SK-N-SH (cell line): ENCODE measurements at regions not wholly inside any gene's neighbourhood (a gene's known extent, or its start where the extent isn't known, plus 50 kb on each side); places are given as distances from the start of the nearest gene placed in this dataset.

Source experiments
- CTCF ChIA-PET: fragments of 300-600, 350-600 bp; formaldehyde crosslinking; extraction: SDS; loops from one replicate; lab custom pipeline; 2021; lab: Yijun Ruan, JAX
- POLR2A ChIA-PET: fragments of 350-600 bp; sonication (Branson Sonifier 250); formaldehyde crosslinking; extraction: SDS; loops from one replicate; lab custom pipeline; 2020; ENCODE audit warnings: antibody characterized with exemption, inconsistent platforms; lab: Yijun Ruan, JAX
- DNase-seq: peaks from one replicate; pipeline ENCODE4 v3.0.0; 2012
- H2AFZ ChIP-seq: fragments of 200-600 bp; sonication (generic); 2 replicates; pipeline ENCODE4 v1.8.1; 2016; ENCODE audit warnings: antibody characterized with exemption, mild to moderate bottlenecking, low read depth
- H3F3A ChIP-seq: fragments of 200-600 bp; sonication (generic); replicated peaks from 2 replicates; pipeline ENCODE3; 2016; ENCODE audit warnings: antibody characterized with exemption, mild to moderate bottlenecking; ENCODE audit not compliant: insufficient read depth
- H3K27ac ChIP-seq, 2 experiments: fragments of 200-500 bp in 1 of 2; fragments of 200-600 bp in 1 of 2; sonication (Bioruptor generic) in 1 of 2; sonication (generic), shearing (Covaris generic) in 1 of 2; 2 replicates each; pipeline versions ENCODE4 v1.5.1 to v1.6.1; 2014 to 2016; ENCODE audit warnings: low read depth in 2 of 2, inconsistent platforms in 1 of 2, low read length in 1 of 2, mild to moderate bottlenecking in 1 of 2, mixed read lengths in 1 of 2
- H3K27me3 ChIP-seq: fragments of 200-600 bp; sonication (generic), shearing (Covaris generic); 2 replicates; pipeline ENCODE4 v1.6.1; 2016; ENCODE audit warnings: mixed run types; ENCODE audit not compliant: insufficient read depth
- H3K36me3 ChIP-seq, 2 experiments: fragments of 200-500 bp in 1 of 2; fragments of 200-600 bp in 1 of 2; sonication (Bioruptor generic) in 1 of 2; sonication (generic) in 1 of 2; replicated peaks in 1 of 2; 2 replicates each; pipeline versions ENCODE3 to v1.5.1; 2014 to 2016; ENCODE audit warnings: low read length in 1 of 2, mild to moderate bottlenecking in 1 of 2; ENCODE audit not compliant: insufficient read depth in 2 of 2, control insufficient read depth in 1 of 2
- H3K4me1 ChIP-seq, 2 experiments: fragments of 200-500 bp in 1 of 2; fragments of 200-600 bp in 1 of 2; sonication (Bioruptor generic) in 1 of 2; sonication (generic), shearing (Covaris generic) in 1 of 2; 2 replicates each; pipeline versions ENCODE4 v1.5.1 to v1.6.1; 2014 to 2016; ENCODE audit warnings: low read depth in 1 of 2, low read length in 1 of 2, mixed run types in 1 of 2; ENCODE audit not compliant: insufficient read depth in 2 of 2, control insufficient read depth in 1 of 2
- H3K4me2 ChIP-seq: fragments of 200-600 bp; sonication (generic), shearing (Covaris generic); 2 replicates; pipeline ENCODE4 v1.6.1; 2017; ENCODE audit warnings: mixed run types
- H3K4me3 ChIP-seq, 2 experiments: fragments of 200-500 bp in 1 of 2; fragments of 200-600 bp in 1 of 2; sonication (Bioruptor generic) in 1 of 2; sonication (generic), shearing (Covaris generic) in 1 of 2; 2 replicates each; pipeline versions ENCODE4 v1.5.1 to v1.8.1; 2014 to 2016; ENCODE audit warnings: low read depth in 2 of 2, inconsistent platforms in 1 of 2, low read length in 1 of 2, mild to moderate bottlenecking in 1 of 2, mixed read lengths in 1 of 2, moderate library complexity in 1 of 2
- H3K79me2 ChIP-seq: fragments of 200-600 bp; sonication (generic); 2 replicates; pipeline ENCODE4 v1.8.1; 2017; ENCODE audit warnings: mild to moderate bottlenecking; ENCODE audit not compliant: insufficient read depth
- H3K9ac ChIP-seq: fragments of 200-600 bp; sonication (generic); 2 replicates; pipeline ENCODE4 v1.6.1; 2017; ENCODE audit warnings: mixed run types
- H3K9me2 ChIP-seq: fragments of 200-600 bp; sonication (generic); 2 replicates; pipeline ENCODE4 v1.6.1; 2017; ENCODE audit warnings: mixed run types
- H3K9me3 ChIP-seq: fragments of 200-600 bp; sonication (generic); 2 replicates; pipeline ENCODE4 v1.6.1; 2017; ENCODE audit warnings: mixed run types, mild to moderate bottlenecking, moderate library complexity
- H4K20me1 ChIP-seq: fragments of 200-600 bp; sonication (generic); 2 replicates; pipeline ENCODE4 v1.6.1; 2017; ENCODE audit warnings: mild to moderate bottlenecking, mixed run types; ENCODE audit not compliant: insufficient read depth
- CHD2 ChIP-seq: fragments of 150-350 bp; IDR thresholded peaks from 2 replicates; pipeline ENCODE4 v1.6.1; 2018; ENCODE audit warnings: low read length; ENCODE audit not compliant: partially characterized antibody
- EP300 ChIP-seq, 2 experiments: IDR thresholded peaks; 2 replicates each; pipeline versions ENCODE4 v1.4.0 to v1.6.1; 2012; ENCODE audit warnings: borderline replicate concordance in 1 of 2, low read depth in 1 of 2, low read length in 1 of 2
- FOSL2 ChIP-seq: IDR thresholded peaks from 2 replicates; pipeline ENCODE4 v1.4.0; 2012; ENCODE audit warnings: low read depth, mild to moderate bottlenecking, moderate library complexity, borderline replicate concordance
- FOXM1 ChIP-seq: IDR thresholded peaks from 2 replicates; pipeline ENCODE4 v1.4.0; 2012; ENCODE audit warnings: low read depth, mild to moderate bottlenecking
- GATA2 ChIP-seq: sonication (generic); formaldehyde crosslinking; IDR thresholded peaks from 2 replicates; pipeline ENCODE4 v1.5.0; 2020; ENCODE audit warnings: mild to moderate bottlenecking, missing genetic modification reagents
- JUND ChIP-seq: IDR thresholded peaks from 2 replicates; pipeline ENCODE4 v1.4.0; 2012
- MEF2A ChIP-seq: IDR thresholded peaks from 2 replicates; pipeline ENCODE4 v1.4.0; 2012; ENCODE audit warnings: low read depth, borderline replicate concordance
- MXI1 ChIP-seq: IDR thresholded peaks from 2 replicates; pipeline ENCODE4 v1.6.1; 2012; ENCODE audit warnings: mild to moderate bottlenecking, low read depth, low read length, improper control_type of control experiment
- NFIC ChIP-seq: IDR thresholded peaks from 2 replicates; pipeline ENCODE4 v1.4.0; 2012; ENCODE audit warnings: borderline replicate concordance
- PBX3 ChIP-seq: IDR thresholded peaks from 2 replicates; pipeline ENCODE4; 2012
- POLR2AphosphoS5 ChIP-seq: IDR thresholded peaks from 2 replicates; pipeline ENCODE4 v1.6.1; 2012; ENCODE audit warnings: low read depth, low read length
- RAD21 ChIP-seq: IDR thresholded peaks from 2 replicates; pipeline ENCODE4 v1.6.1; 2012; ENCODE audit warnings: mild to moderate bottlenecking, low read length
- RCOR1 ChIP-seq: fragments of 150-350 bp; IDR thresholded peaks from 2 replicates; pipeline ENCODE4 v1.6.1; 2017; ENCODE audit warnings: antibody characterized with exemption, low read length
- RFX5 ChIP-seq: IDR thresholded peaks from 2 replicates; pipeline ENCODE4 v1.6.1; 2012; ENCODE audit warnings: mild to moderate bottlenecking, improper control_type of control experiment, low read length
- SIN3A ChIP-seq: IDR thresholded peaks from 2 replicates; pipeline ENCODE4 v1.6.1; 2012; ENCODE audit warnings: low read depth, mild to moderate bottlenecking, low read length, moderate library complexity, borderline replicate concordance
- SMC3 ChIP-seq: IDR thresholded peaks from 2 replicates; pipeline ENCODE4 v1.6.1; 2012; ENCODE audit warnings: low read depth, low read length, improper control_type of control experiment
- TAF1 ChIP-seq: IDR thresholded peaks from 2 replicates; pipeline ENCODE4 v1.6.1; 2012; ENCODE audit warnings: low read depth, mild to moderate bottlenecking, low read length, moderate library complexity, borderline replicate concordance
- WGBS: methylation state at CpG from one replicate; pipeline ENCODE4 v1.1.6; 2017; ENCODE audit warnings: low lambda C conversion rate; 5-methylcytosine and 5-hydroxymethylcytosine counted together
- TF ChIP-seq, protein P1 (sequence below): IDR thresholded peaks from 2 replicates; pipeline ENCODE4 v1.4.0; 2012; ENCODE audit warnings: low read depth, borderline replicate concordance

GRCh38 chr2:81528852-81529480, 1224.4 kb upstream of the LRRTM1 start:
- H3K9ac ChIP-seq: no peak overlapping the region
- no peaks in the 10 kb centered on the region for H3F3A ChIP-seq
- CTCF ChIA-PET: no interaction called here
- no peaks in the 10 kb centered on the region for H3K4me1 ChIP-seq
- no peak overlapping the region for H3K27ac ChIP-seq
- 23% methylated on average over 3 of the region's 3 CpGs for WGBS
- no peak overlapping the region for H3K4me2 ChIP-seq
- DNase-seq: no peak
- no peaks in the 10 kb centered on the region for H3K9me3 ChIP-seq
- no peaks in the 10 kb centered on the region for H4K20me1 ChIP-seq
- H2AFZ ChIP-seq: no peak overlapping the region
- H3K79me2 ChIP-seq: no peaks in the 10 kb centered on the region
- no peaks in the 10 kb centered on the region for H3K36me3 ChIP-seq
- H3K4me3 ChIP-seq: no peak overlapping the region
- H3K27me3 ChIP-seq: no peaks in the 10 kb centered on the region
- POLR2A ChIA-PET: no interaction called here
- TF ChIP-seq RFX5 (no peak), FOSL2 (no peak), TAF1 (no peak), EP300 (IDR thresholded peaks at IDR 0.05; ENCODE audit: borderline replicate concordance in 1 of 2, low read depth in 1 of 2, low read length in 1 of 2) (no peak), MEF2A (no peak), POLR2AphosphoS5 (no peak), SMC3 (no peak), RAD21 (no peak), CHD2 (no peak), FOXM1 (no peak), NFIC (no peak), SIN3A (no peak), PBX3 (no peak)
- TF ChIP-seq, protein P1, sequence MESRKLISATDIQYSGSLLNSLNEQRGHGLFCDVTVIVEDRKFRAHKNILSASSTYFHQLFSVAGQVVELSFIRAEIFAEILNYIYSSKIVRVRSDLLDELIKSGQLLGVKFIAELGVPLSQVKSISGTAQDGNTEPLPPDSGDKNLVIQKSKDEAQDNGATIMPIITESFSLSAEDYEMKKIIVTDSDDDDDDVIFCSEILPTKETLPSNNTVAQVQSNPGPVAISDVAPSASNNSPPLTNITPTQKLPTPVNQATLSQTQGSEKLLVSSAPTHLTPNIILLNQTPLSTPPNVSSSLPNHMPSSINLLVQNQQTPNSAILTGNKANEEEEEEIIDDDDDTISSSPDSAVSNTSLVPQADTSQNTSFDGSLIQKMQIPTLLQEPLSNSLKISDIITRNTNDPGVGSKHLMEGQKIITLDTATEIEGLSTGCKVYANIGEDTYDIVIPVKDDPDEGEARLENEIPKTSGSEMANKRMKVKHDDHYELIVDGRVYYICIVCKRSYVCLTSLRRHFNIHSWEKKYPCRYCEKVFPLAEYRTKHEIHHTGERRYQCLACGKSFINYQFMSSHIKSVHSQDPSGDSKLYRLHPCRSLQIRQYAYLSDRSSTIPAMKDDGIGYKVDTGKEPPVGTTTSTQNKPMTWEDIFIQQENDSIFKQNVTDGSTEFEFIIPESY: no peak
- no peaks in the 10 kb centered on the region for H3K9me2 ChIP-seq

GRCh38 chr2:81523344-81523743, 1218.8 kb upstream of the LRRTM1 start:
- Histone ChIP-seq H3F3A (no peaks in the 10 kb centered on the region), H3K27me3 (no peaks in the 10 kb centered on the region), H3K9me3 (no peaks in the 10 kb centered on the region)
- WGBS: 0% methylated on average over 2 of the region's 2 CpGs
- no peak for TF ChIP-seq MXI1
- no peak for TF ChIP-seq PBX3
- no peak for TF ChIP-seq RCOR1
- no peak for TF ChIP-seq GATA2
- no peak for TF ChIP-seq JUND
- TF ChIP-seq, all 33 proteins: peak for 0
- no peak overlapping the region for H3K4me2 ChIP-seq
- H3K27ac ChIP-seq: no peak overlapping the region
- no peaks in the 10 kb centered on the region for H3K36me3 ChIP-seq
- POLR2A ChIA-PET: no interaction called here
- H4K20me1 ChIP-seq: no peaks in the 10 kb centered on the region
- H2AFZ ChIP-seq: no peak overlapping the region
- H3K4me3 ChIP-seq: no peak overlapping the region
- H3K4me1 ChIP-seq: no peaks in the 10 kb centered on the region
- no peaks in the 10 kb centered on the region for H3K79me2 ChIP-seq
- DNase-seq: no peak
- no peaks in the 10 kb centered on the region for H3K9me2 ChIP-seq
- H3K9ac ChIP-seq: no peak overlapping the region
- CTCF ChIA-PET: no interaction called here
